ENCODE measurements at regions not wholly inside any gene's neighbourhood (a gene's known extent, or its start where the extent isn't known, plus 50 kb on each side); places are given as distances from the start of the nearest gene placed in this dataset.
"Not testable (repeated sequence)": the region's sequence is repeated elsewhere in the genome, so short reads cannot be mapped to it uniquely, and the experiment has no call there.

GRCh38 chr7:156036153-156036552 is 223.9 kb upstream of the SHH start:
- in situ Hi-C loops (cut with HindIII; ENCODE audit: low pct_unique_long_range_greater_than_20kb, low sequenced_read_pairs) (no loop called here), intact Hi-C loops (cut with micrococcal nuclease; ENCODE audit: unreplicated experiment) (no loop called here)
- Histone ChIP-seq H3K27me3 (ENCODE audit: control insufficient read depth, insufficient read depth, low read length) (no peaks in the 10 kb centered on the region), H3K27ac (ENCODE audit: low read length) (no peak overlapping the region), H3K4me3 (ENCODE audit: low read depth in 2 of 2, low read length in 2 of 2) (no peak overlapping the region), H3K9me3 (ENCODE audit: control insufficient read depth, insufficient read depth, low read depth, low read length) (peaks cover 5% of the 10 kb centered on the region; the same call in 1 of the 2 replicates), H3K36me3 (ENCODE audit: control insufficient read depth, insufficient read depth, low read length) (no peaks in the 10 kb centered on the region), H3K4me1 (ENCODE audit: control insufficient read depth, insufficient read depth, low read length) (no peaks in the 10 kb centered on the region)
- BruUV-seq (replicated peaks), result no TSS peak
- ATAC-seq (no peak), DNase-seq (ENCODE audit: low read depth, low spot score) (no peak)
- CTCF ChIA-PET, result no interaction called here
- TF ChIP-seq CTCF (IDR thresholded peaks at IDR 0.05) (no peak), SIN3A (IDR thresholded peaks at IDR 0.05; ENCODE audit: borderline replicate concordance, insufficient read depth, low read depth, low read length) (no peak), TCF7L2 (IDR thresholded peaks at IDR 0.05; ENCODE audit: low read depth, low read length) (no peak), POLR2AphosphoS5 (IDR thresholded peaks at IDR 0.05; ENCODE audit: low read depth, low read length) (no peak), REST (IDR thresholded peaks at IDR 0.05; ENCODE audit: insufficient read depth in 1 of 2, low read depth in 2 of 2, low read length in 1 of 2) (no peak)
- POLR2A ChIA-PET, result no interaction called here

GRCh38 chr7:156035387-156035786 is 223.1 kb upstream of the SHH start:
- H3K4me1 ChIP-seq (ENCODE audit: control insufficient read depth, insufficient read depth, low read length); POLR2A ChIA-PET; H3K9me3 ChIP-seq (ENCODE audit: control insufficient read depth, insufficient read depth, low read depth, low read length); H3K27ac ChIP-seq (ENCODE audit: low read length); ATAC-seq; in situ Hi-C loops (cut with HindIII; ENCODE audit: low pct_unique_long_range_greater_than_20kb, low sequenced_read_pairs); H3K27me3 ChIP-seq (ENCODE audit: control insufficient read depth, insufficient read depth, low read length); BruUV-seq (replicated peaks); H3K36me3 ChIP-seq (ENCODE audit: control insufficient read depth, insufficient read depth, low read length); DNase-seq (ENCODE audit: low read depth, low spot score); CTCF ChIA-PET; H3K4me3 ChIP-seq (ENCODE audit: low read depth in 2 of 2, low read length in 2 of 2); intact Hi-C loops (cut with micrococcal nuclease; ENCODE audit: unreplicated experiment): not testable (repeated sequence)

GRCh38 chr7:156034397-156034796 is 222.1 kb upstream of the SHH start:
- no peak for TF ChIP-seq REST (IDR thresholded peaks at IDR 0.05; ENCODE audit: insufficient read depth in 1 of 2, low read depth in 2 of 2, low read length in 1 of 2)
- TF ChIP-seq CTCF (IDR thresholded peaks at IDR 0.05), result no peak
- TF ChIP-seq TCF7L2 (IDR thresholded peaks at IDR 0.05; ENCODE audit: low read depth, low read length), result no peak
- no peak for TF ChIP-seq POLR2AphosphoS5 (IDR thresholded peaks at IDR 0.05; ENCODE audit: low read depth, low read length)
- no peak for TF ChIP-seq SIN3A (IDR thresholded peaks at IDR 0.05; ENCODE audit: borderline replicate concordance, insufficient read depth, low read depth, low read length)
- H3K27ac ChIP-seq (ENCODE audit: low read length), result no peak overlapping the region
- ChIA-PET POLR2A (no interaction called here), CTCF (no interaction called here)
- H3K4me1 ChIP-seq (ENCODE audit: control insufficient read depth, insufficient read depth, low read length), result no peaks in the 10 kb centered on the region
- H3K36me3 ChIP-seq (ENCODE audit: control insufficient read depth, insufficient read depth, low read length), result no peaks in the 10 kb centered on the region
- DNase-seq (ENCODE audit: low read depth, low spot score), result no peak
- H3K27me3 ChIP-seq (ENCODE audit: control insufficient read depth, insufficient read depth, low read length), result no peaks in the 10 kb centered on the region
- peaks cover 5% of the 10 kb centered on the region; the same call in 1 of the 2 replicates for H3K9me3 ChIP-seq (ENCODE audit: control insufficient read depth, insufficient read depth, low read depth, low read length)
- no TSS peak for BruUV-seq (replicated peaks)
- H3K4me3 ChIP-seq (ENCODE audit: low read depth in 2 of 2, low read length in 2 of 2), result no peak overlapping the region
- intact Hi-C loops (cut with micrococcal nuclease; ENCODE audit: unreplicated experiment) (no loop called here), in situ Hi-C loops (cut with HindIII; ENCODE audit: low pct_unique_long_range_greater_than_20kb, low sequenced_read_pairs) (no loop called here)
- ATAC-seq, result no peak

Measured in Panc1 (cell line).